HCT116 (cell line): ENCODE measurements at regions not wholly inside any gene's neighbourhood (a gene's known extent, or its start where the extent isn't known, plus 50 kb on each side); places are given as distances from the start of the nearest gene placed in this dataset.

ENCODE experiments used
- JUND ChIP-seq: IDR thresholded peaks from 2 replicates; pipeline ENCODE4 v1.6.1; 2012
- REST ChIP-seq: IDR thresholded peaks from 2 replicates; pipeline ENCODE4 v1.6.1; 2012; ENCODE audit warnings: low read depth
- TF ChIP-seq, protein P1 (sequence below), 3 experiments: fragments of 200-600 bp in 1 of 3; sonication (generic) in 1 of 3; IDR thresholded peaks in 2 of 3; conservative IDR thresholded peaks in 1 of 3; 2 replicates each; pipeline ENCODE4 v1.5.1; 2012 to 2017; ENCODE audit warnings: low read depth in 2 of 3, low read length in 2 of 3, antibody characterized with exemption in 1 of 3, borderline replicate concordance in 1 of 3, control low read depth in 1 of 3, mild to moderate bottlenecking in 1 of 3, mixed read lengths in 1 of 3, mixed run types in 1 of 3, moderate library complexity in 1 of 3; ENCODE audit not compliant: insufficient read depth in 1 of 3

DNA sequence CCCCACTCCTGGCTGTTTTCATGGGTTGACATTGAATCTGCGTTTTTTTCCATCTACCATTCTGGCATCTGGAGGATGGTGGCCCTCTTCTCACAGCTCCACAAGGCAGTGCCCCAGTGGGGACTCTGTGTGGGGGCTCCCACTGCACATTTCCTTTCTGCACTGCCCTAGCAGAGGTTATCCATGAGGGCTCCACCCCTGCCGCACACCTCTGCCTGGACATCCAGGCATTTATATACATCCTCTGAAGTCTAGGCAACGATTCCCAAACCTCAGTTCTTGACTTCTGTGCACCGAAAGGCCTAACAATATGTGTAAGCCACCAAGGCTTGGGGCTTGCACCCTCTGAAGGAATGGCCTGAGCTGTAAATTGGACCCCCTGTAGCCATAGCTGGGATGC lies 147.9 kb upstream of the FMN2 start:
- TF ChIP-seq JUND (no peak), REST (no peak)
- TF ChIP-seq, protein P1, sequence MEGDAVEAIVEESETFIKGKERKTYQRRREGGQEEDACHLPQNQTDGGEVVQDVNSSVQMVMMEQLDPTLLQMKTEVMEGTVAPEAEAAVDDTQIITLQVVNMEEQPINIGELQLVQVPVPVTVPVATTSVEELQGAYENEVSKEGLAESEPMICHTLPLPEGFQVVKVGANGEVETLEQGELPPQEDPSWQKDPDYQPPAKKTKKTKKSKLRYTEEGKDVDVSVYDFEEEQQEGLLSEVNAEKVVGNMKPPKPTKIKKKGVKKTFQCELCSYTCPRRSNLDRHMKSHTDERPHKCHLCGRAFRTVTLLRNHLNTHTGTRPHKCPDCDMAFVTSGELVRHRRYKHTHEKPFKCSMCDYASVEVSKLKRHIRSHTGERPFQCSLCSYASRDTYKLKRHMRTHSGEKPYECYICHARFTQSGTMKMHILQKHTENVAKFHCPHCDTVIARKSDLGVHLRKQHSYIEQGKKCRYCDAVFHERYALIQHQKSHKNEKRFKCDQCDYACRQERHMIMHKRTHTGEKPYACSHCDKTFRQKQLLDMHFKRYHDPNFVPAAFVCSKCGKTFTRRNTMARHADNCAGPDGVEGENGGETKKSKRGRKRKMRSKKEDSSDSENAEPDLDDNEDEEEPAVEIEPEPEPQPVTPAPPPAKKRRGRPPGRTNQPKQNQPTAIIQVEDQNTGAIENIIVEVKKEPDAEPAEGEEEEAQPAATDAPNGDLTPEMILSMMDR (IDR thresholded peaks at IDR 0.05 in 2 of 3, conservative IDR thresholded peaks at IDR 0.05 in 1 of 3; ENCODE audit: borderline replicate concordance in 1 of 3, insufficient read depth in 1 of 3, low read depth in 2 of 3, low read length in 2 of 3) = no peak
